Esophagus muscularis mucosa (tissue), 3 donors: ENCODE measurements at regions not wholly inside any gene's neighbourhood (a gene's known extent, or its start where the extent isn't known, plus 50 kb on each side); places are given as distances from the start of the nearest gene placed in this dataset.

Experiments
- POLR2A ChIP-seq: fragments of 450-650 bp; IDR thresholded peaks from one replicate; pipeline ENCODE4 v1.6.1; 2017; ENCODE audit warnings: antibody characterized with exemption, moderate library complexity, mild to moderate bottlenecking, low read depth
- POLR2AphosphoS5 ChIP-seq, 2 donors: sonication (generic); formaldehyde crosslinking; IDR thresholded peaks; one replicate each; pipeline ENCODE4 v1.6.1; 2017; ENCODE audit warnings: antibody characterized with exemption in 2 of 2
- TF ChIP-seq, protein P1 (sequence below), 3 experiments: fragments of 200-600 bp in 2 of 3; fragments of 450-650 bp in 1 of 3; sonication (generic) in 2 of 3; IDR thresholded peaks; one replicate each; pipeline ENCODE4 v1.5.1; 2017 to 2019; ENCODE audit warnings: antibody characterized with exemption in 3 of 3, mild to moderate bottlenecking in 2 of 3, moderate library complexity in 1 of 3

DNA sequence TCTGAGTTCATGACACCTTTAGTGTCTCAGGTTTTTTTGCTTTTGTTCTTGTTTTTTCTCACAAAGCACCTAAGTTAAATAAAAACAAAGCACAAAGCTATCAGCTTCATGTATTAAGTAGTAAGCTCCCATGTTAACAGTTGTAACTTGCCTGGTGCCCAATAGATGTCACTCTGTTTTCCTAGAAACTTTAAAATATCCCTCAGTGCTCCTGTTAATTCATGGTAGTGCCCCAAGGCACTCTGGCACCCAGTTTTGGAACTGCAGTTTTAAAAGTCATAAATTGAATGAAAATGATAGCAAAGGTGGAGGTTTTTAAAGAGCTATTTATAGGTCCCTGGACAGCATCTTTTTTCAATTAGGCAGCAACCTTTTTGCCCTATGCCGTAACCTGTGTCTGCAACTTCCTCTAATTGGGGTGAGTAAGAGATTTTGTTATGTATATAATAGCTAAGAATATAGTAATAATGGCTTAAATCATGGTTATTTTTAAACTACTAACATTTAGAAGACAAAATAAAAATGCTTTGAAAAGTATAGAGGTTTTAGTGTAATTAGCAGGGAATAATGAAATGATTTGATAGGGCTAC lies 555.0 kb upstream of the TMEFF2 start:
- TF ChIP-seq, protein P1, sequence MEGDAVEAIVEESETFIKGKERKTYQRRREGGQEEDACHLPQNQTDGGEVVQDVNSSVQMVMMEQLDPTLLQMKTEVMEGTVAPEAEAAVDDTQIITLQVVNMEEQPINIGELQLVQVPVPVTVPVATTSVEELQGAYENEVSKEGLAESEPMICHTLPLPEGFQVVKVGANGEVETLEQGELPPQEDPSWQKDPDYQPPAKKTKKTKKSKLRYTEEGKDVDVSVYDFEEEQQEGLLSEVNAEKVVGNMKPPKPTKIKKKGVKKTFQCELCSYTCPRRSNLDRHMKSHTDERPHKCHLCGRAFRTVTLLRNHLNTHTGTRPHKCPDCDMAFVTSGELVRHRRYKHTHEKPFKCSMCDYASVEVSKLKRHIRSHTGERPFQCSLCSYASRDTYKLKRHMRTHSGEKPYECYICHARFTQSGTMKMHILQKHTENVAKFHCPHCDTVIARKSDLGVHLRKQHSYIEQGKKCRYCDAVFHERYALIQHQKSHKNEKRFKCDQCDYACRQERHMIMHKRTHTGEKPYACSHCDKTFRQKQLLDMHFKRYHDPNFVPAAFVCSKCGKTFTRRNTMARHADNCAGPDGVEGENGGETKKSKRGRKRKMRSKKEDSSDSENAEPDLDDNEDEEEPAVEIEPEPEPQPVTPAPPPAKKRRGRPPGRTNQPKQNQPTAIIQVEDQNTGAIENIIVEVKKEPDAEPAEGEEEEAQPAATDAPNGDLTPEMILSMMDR (IDR thresholded peaks at IDR 0.05) = no peak
- no peak for TF ChIP-seq POLR2A
- no peak for TF ChIP-seq POLR2AphosphoS5 (IDR thresholded peaks at IDR 0.05)
